SK-N-MC (cell line): ENCODE measurements at regions not wholly inside any gene's neighbourhood (a gene's known extent, or its start where the extent isn't known, plus 50 kb on each side); places are given as distances from the start of the nearest gene placed in this dataset.

ENCODE experiments used
- EZH2 ChIP-seq: fragments of 200-600 bp; sonication (generic); IDR thresholded peaks from one replicate; pipeline ENCODE4 v1.6.1; 2017; ENCODE audit warnings: antibody characterized with exemption
- POLR2AphosphoS5 ChIP-seq: IDR thresholded peaks from 2 replicates; pipeline ENCODE4 v1.6.1; 2012; ENCODE audit warnings: mild to moderate bottlenecking, low read depth, low read length, borderline replicate concordance

GRCh38 chr2:160741815-160742214 lies 248.2 kb upstream of the RBMS1 start:
- TF ChIP-seq POLR2AphosphoS5 (no peak), EZH2 (no peak)
